ENCODE measurements at regions not wholly inside any gene's neighbourhood (a gene's known extent, or its start where the extent isn't known, plus 50 kb on each side); places are given as distances from the start of the nearest gene placed in this dataset.

DNA sequence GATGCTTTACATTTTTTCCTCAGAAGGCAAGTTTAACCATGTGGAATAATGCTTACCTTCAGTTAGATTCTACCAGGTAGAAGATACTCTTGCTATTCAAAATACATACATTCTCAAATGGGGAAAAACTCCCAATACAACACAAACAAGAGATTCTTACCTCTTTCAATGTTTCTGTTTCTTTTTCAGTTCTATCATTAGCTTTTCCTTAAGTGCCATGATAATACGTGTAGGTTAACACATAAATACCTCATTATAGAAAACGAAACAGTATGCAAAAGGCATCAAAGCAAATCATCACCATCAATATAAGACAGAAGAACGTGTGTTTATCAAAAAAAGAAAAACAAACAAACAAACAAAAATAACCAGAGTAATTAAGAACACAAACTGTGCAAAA is 300.7 kb upstream of the ROBO1 start:
- no peak for TF ChIP-seq POLR2A (IDR thresholded peaks at IDR 0.05)
- no peak for TF ChIP-seq POLR2AphosphoS5 (IDR thresholded peaks at IDR 0.05)
- TF ChIP-seq, protein P1, sequence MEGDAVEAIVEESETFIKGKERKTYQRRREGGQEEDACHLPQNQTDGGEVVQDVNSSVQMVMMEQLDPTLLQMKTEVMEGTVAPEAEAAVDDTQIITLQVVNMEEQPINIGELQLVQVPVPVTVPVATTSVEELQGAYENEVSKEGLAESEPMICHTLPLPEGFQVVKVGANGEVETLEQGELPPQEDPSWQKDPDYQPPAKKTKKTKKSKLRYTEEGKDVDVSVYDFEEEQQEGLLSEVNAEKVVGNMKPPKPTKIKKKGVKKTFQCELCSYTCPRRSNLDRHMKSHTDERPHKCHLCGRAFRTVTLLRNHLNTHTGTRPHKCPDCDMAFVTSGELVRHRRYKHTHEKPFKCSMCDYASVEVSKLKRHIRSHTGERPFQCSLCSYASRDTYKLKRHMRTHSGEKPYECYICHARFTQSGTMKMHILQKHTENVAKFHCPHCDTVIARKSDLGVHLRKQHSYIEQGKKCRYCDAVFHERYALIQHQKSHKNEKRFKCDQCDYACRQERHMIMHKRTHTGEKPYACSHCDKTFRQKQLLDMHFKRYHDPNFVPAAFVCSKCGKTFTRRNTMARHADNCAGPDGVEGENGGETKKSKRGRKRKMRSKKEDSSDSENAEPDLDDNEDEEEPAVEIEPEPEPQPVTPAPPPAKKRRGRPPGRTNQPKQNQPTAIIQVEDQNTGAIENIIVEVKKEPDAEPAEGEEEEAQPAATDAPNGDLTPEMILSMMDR (IDR thresholded peaks at IDR 0.05) = no peak
- TF ChIP-seq EP300 (IDR thresholded peaks at IDR 0.05) = no peak

Measured in gastroesophageal sphincter (tissue), 3 donors.